Hepatocyte (in vitro differentiated cells): ENCODE measurements at regions not wholly inside any gene's neighbourhood (a gene's known extent, or its start where the extent isn't known, plus 50 kb on each side); places are given as distances from the start of the nearest gene placed in this dataset.

Experiments used
- DNase-seq: peaks from one replicate; pipeline ENCODE4 v3.0.0-alpha.2; 2016; ENCODE audit warnings: low spot score
- H2AFZ ChIP-seq: fragments of 200-600 bp; sonication (generic); 2 replicates; pipeline ENCODE4 v1.6.0; 2016; ENCODE audit warnings: antibody characterized with exemption, mild to moderate bottlenecking
- H3K27ac ChIP-seq: fragments of 200-600 bp; sonication (generic); 2 replicates; pipeline ENCODE4 v1.5.1; 2016; ENCODE audit warnings: mild to moderate bottlenecking
- H3K27me3 ChIP-seq: fragments of 200-600 bp; sonication (generic); 2 replicates; pipeline ENCODE4 v1.6.1; 2016
- H3K36me3 ChIP-seq: fragments of 200-600 bp; sonication (generic); replicated peaks from 2 replicates; pipeline ENCODE4 v1.5.1; 2016; ENCODE audit warnings: low read depth; ENCODE audit not compliant: insufficient read depth
- H3K4me1 ChIP-seq: fragments of 200-600 bp; sonication (generic); 2 replicates; pipeline ENCODE4 v1.5.1; 2016; ENCODE audit warnings: mild to moderate bottlenecking, moderate library complexity; ENCODE audit not compliant: insufficient read depth
- H3K4me2 ChIP-seq: fragments of 200-600 bp; sonication (generic); 2 replicates; pipeline ENCODE4 v1.6.0; 2016
- H3K4me3 ChIP-seq: fragments of 200-600 bp; sonication (generic); 2 replicates; pipeline ENCODE4 v1.5.1; 2016; ENCODE audit warnings: mild to moderate bottlenecking
- H3K79me2 ChIP-seq: fragments of 200-600 bp; sonication (generic); 2 replicates; pipeline ENCODE4 v1.6.0; 2017; ENCODE audit warnings: mild to moderate bottlenecking
- H3K9me2 ChIP-seq: fragments of 200-600 bp; sonication (generic); replicated peaks from 2 replicates; pipeline ENCODE4 v1.6.0; 2017; ENCODE audit warnings: mild to moderate bottlenecking; ENCODE audit not compliant: insufficient read depth
- H3K9me3 ChIP-seq: fragments of 200-600 bp; sonication (generic); 2 replicates; pipeline ENCODE4 v1.5.1; 2016; ENCODE audit warnings: low read depth, mild to moderate bottlenecking
- H4K20me1 ChIP-seq: fragments of 200-600 bp; sonication (generic); 2 replicates; pipeline ENCODE4 v1.6.0; 2016; ENCODE audit warnings: mild to moderate bottlenecking; ENCODE audit not compliant: insufficient read depth, poor library complexity, severe bottlenecking
- CTCF ChIP-seq: fragments of 200-600 bp; sonication (generic); IDR thresholded peaks from 2 replicates; pipeline ENCODE4 v1.5.1; 2016; ENCODE audit warnings: antibody characterized with exemption, mild to moderate bottlenecking; ENCODE audit not compliant: poor library complexity
- EZH2 ChIP-seq: fragments of 200-600 bp; sonication (generic); IDR thresholded peaks from 2 replicates; pipeline ENCODE4 v1.6.1; 2016; ENCODE audit warnings: antibody characterized with exemption, mild to moderate bottlenecking, borderline replicate concordance
- EZH2phosphoT487 ChIP-seq: fragments of 200-600 bp; sonication (generic); IDR thresholded peaks from one replicate; pipeline ENCODE4 v1.6.1; 2018; ENCODE audit warnings: antibody characterized with exemption, mild to moderate bottlenecking, low read depth, moderate library complexity; ENCODE audit not compliant: unreplicated experiment, severe bottlenecking
- WGBS: methylation state at CpG from one replicate; pipeline ENCODE4 v1.1.6; 2016; ENCODE audit warnings: low lambda C conversion rate; ENCODE audit errors: missing lambda C conversion rate; 5-methylcytosine and 5-hydroxymethylcytosine counted together

- no peak for DNase-seq
- Histone ChIP-seq H3K27ac (no peak overlapping the region), H3K9me3 (no peaks in the 10 kb centered on the region), H3K9me2 (no peaks in the 10 kb centered on the region), H2AFZ (peak overlapping the region; percentile 10), H3K4me1 (peaks cover 7% of the 10 kb centered on the region), H3K79me2 (no peaks in the 10 kb centered on the region), H3K36me3 (no peaks in the 10 kb centered on the region), H3K4me2 (no peak overlapping the region), H3K27me3 (no peaks in the 10 kb centered on the region), H3K4me3 (no peak overlapping the region), H4K20me1 (no peaks in the 10 kb centered on the region)
- TF ChIP-seq EZH2phosphoT487 (no peak), EZH2 (no peak), CTCF (no peak)
- WGBS: 86% methylated on average over 5 of the region's 5 CpGs
Observed at GRCh38 chr3:78112291-78113010, 1072.6 kb downstream of the ROBO2 start.

GRCh38 chr3:78115983-78116382 is 1076.1 kb downstream of the ROBO2 start:
- Histone ChIP-seq H3K79me2 (no peaks in the 10 kb centered on the region), H3K36me3 (no peaks in the 10 kb centered on the region), H4K20me1 (no peaks in the 10 kb centered on the region), H3K27ac (no peak overlapping the region), H3K9me2 (no peaks in the 10 kb centered on the region), H3K9me3 (no peaks in the 10 kb centered on the region), H3K4me3 (no peak overlapping the region), H3K4me2 (no peak overlapping the region), H3K27me3 (no peaks in the 10 kb centered on the region), H2AFZ (no peak overlapping the region), H3K4me1 (peaks cover 3% of the 10 kb centered on the region)
- no peak for DNase-seq
- no peak for TF ChIP-seq CTCF
- no peak for TF ChIP-seq EZH2
- no peak for TF ChIP-seq EZH2phosphoT487
- 85% methylated on average over 1 of the region's 1 CpG for WGBS

GRCh38 chr3:78116874-78117273 is 1077.0 kb downstream of the ROBO2 start:
- no peak overlapping the region for H2AFZ ChIP-seq
- H3K36me3 ChIP-seq: no peaks in the 10 kb centered on the region
- H3K4me3 ChIP-seq: no peak overlapping the region
- no peaks in the 10 kb centered on the region for H4K20me1 ChIP-seq
- no peaks in the 10 kb centered on the region for H3K27me3 ChIP-seq
- H3K79me2 ChIP-seq: no peaks in the 10 kb centered on the region
- no peak overlapping the region for H3K4me2 ChIP-seq
- no peaks in the 10 kb centered on the region for H3K9me2 ChIP-seq
- H3K4me1 ChIP-seq: no peaks in the 10 kb centered on the region
- no peak for TF ChIP-seq EZH2
- no peak overlapping the region for H3K27ac ChIP-seq
- WGBS: 89% methylated on average over 2 of the region's 2 CpGs
- no peaks in the 10 kb centered on the region for H3K9me3 ChIP-seq
- DNase-seq: no peak

- no peak for DNase-seq
- Histone ChIP-seq H3K9me2 (no peaks in the 10 kb centered on the region), H3K9me3 (no peaks in the 10 kb centered on the region), H3K4me3 (no peak overlapping the region), H3K79me2 (no peaks in the 10 kb centered on the region), H2AFZ (no peak overlapping the region), H3K36me3 (no peaks in the 10 kb centered on the region), H4K20me1 (no peaks in the 10 kb centered on the region), H3K27ac (no peak overlapping the region), H3K27me3 (no peaks in the 10 kb centered on the region), H3K4me1 (no peaks in the 10 kb centered on the region), H3K4me2 (no peak overlapping the region)
- 78% methylated on average over 1 of the region's 1 CpG for WGBS
- TF ChIP-seq EZH2 (no peak), CTCF (no peak), EZH2phosphoT487 (no peak)
Observed at GRCh38 chr3:78123058-78123457, 1083.2 kb downstream of the ROBO2 start.
